ENCODE measurements at regions not wholly inside any gene's neighbourhood (a gene's known extent, or its start where the extent isn't known, plus 50 kb on each side); places are given as distances from the start of the nearest gene placed in this dataset.

- TF ChIP-seq CTCF (IDR thresholded peaks at IDR 0.05; ENCODE audit: insufficient read depth, low read depth, low read length) (no peak), EZH2 (IDR thresholded peaks at IDR 0.05; ENCODE audit: insufficient read depth, low read length) (no peak)
These were observed 720.2 kb upstream of the FZD8 start for GRCh38 chr10:36362257-36362656.

Data from astrocyte (in vitro differentiated cells and primary cell).